GM23338 (cell line): ENCODE measurements at regions not wholly inside any gene's neighbourhood (a gene's known extent, or its start where the extent isn't known, plus 50 kb on each side); places are given as distances from the start of the nearest gene placed in this dataset.

Experiments
- ATAC-seq: fragments of 200-7000 bp; cut with Tn5 transposase; 3 replicates; pipeline ENCODE4 v1.9.1; 2020
- DNase-seq: peaks from one replicate; pipeline ENCODE4 v3.0.0-alpha.2; 2015; ENCODE audit warnings: low spot score
- H2AFZ ChIP-seq: fragments of 200-600 bp; sonication (generic); 2 replicates; pipeline ENCODE4 v1.8.0; 2016; ENCODE audit warnings: antibody characterized with exemption, mild to moderate bottlenecking, moderate library complexity
- H3F3A ChIP-seq: fragments of 200-600 bp; sonication (generic); replicated peaks from 2 replicates; pipeline ENCODE4 v1.8.0; 2017; ENCODE audit warnings: antibody characterized with exemption, mixed run types, low read depth
- H3K27ac ChIP-seq: fragments of 200-600 bp; sonication (generic); 2 replicates; pipeline ENCODE4 v1.6.1; 2016; ENCODE audit warnings: low read depth
- H3K27me3 ChIP-seq: fragments of 200-600 bp; sonication (generic); 2 replicates; pipeline ENCODE4 v1.8.0; 2016; ENCODE audit warnings: mild to moderate bottlenecking, mixed run types, moderate library complexity; ENCODE audit not compliant: insufficient read depth
- H3K36me3 ChIP-seq: fragments of 200-600 bp; sonication (generic); 2 replicates; pipeline ENCODE4 v1.8.0; 2016; ENCODE audit warnings: mild to moderate bottlenecking; ENCODE audit not compliant: insufficient read depth
- H3K4me1 ChIP-seq: fragments of 200-600 bp; sonication (generic); 2 replicates; pipeline ENCODE4 v1.8.0; 2016; ENCODE audit warnings: mild to moderate bottlenecking, moderate library complexity; ENCODE audit not compliant: insufficient read depth
- H3K4me2 ChIP-seq: fragments of 200-600 bp; sonication (generic); 2 replicates; pipeline ENCODE4 v1.7.1; 2017; ENCODE audit warnings: mixed run types
- H3K4me3 ChIP-seq: fragments of 200-600 bp; sonication (generic); 2 replicates; pipeline ENCODE4 v1.6.1; 2016; ENCODE audit warnings: mixed run types
- H3K79me2 ChIP-seq: fragments of 200-600 bp; sonication (generic); replicated peaks from 2 replicates; pipeline ENCODE4 v1.8.0; 2017; ENCODE audit warnings: mild to moderate bottlenecking; ENCODE audit not compliant: insufficient read depth
- H3K9me2 ChIP-seq: fragments of 200-600 bp; sonication (generic); 2 replicates; pipeline ENCODE4 v1.8.0; 2017; ENCODE audit not compliant: insufficient read depth
- H4K20me1 ChIP-seq: fragments of 200-600 bp; sonication (generic); replicated peaks from 2 replicates; pipeline ENCODE4 v1.8.0; 2017; ENCODE audit warnings: mild to moderate bottlenecking; ENCODE audit not compliant: insufficient read depth
- H3K27ac Mint-ChIP-seq: 2 replicates; pipeline ENCODE4 v1.8.0; 2020; ENCODE audit warnings: inconsistent platforms, mild to moderate bottlenecking, moderate library complexity, mixed read lengths
- H3K27me3 Mint-ChIP-seq: 3 replicates; pipeline ENCODE4 v1.8.0; 2022; ENCODE audit warnings: low read depth, mild to moderate bottlenecking, moderate library complexity, mixed read lengths, inconsistent platforms; ENCODE audit not compliant: insufficient read depth, poor library complexity
- H3K36me3 Mint-ChIP-seq: 3 replicates; pipeline ENCODE4 v1.8.0; 2021; ENCODE audit warnings: low read depth, mild to moderate bottlenecking, inconsistent platforms, moderate library complexity, mixed read lengths
- H3K4me1 Mint-ChIP-seq: 3 replicates; pipeline ENCODE4 v1.8.0; 2020; ENCODE audit warnings: mild to moderate bottlenecking, inconsistent platforms, mixed read lengths
- H3K4me3 Mint-ChIP-seq: 3 replicates; pipeline ENCODE4 v1.8.0; 2021; ENCODE audit warnings: moderate library complexity, mild to moderate bottlenecking, inconsistent platforms, mixed read lengths
- H3K9me3 Mint-ChIP-seq: 3 replicates; pipeline ENCODE4 v1.8.0; 2020; ENCODE audit warnings: moderate library complexity, mild to moderate bottlenecking, inconsistent platforms, mixed read lengths
- CREB1 ChIP-seq: fragments of 250-450 bp; sonication (Bioruptor Pico); IDR thresholded peaks from 2 replicates; pipeline ENCODE4 v1.5.0; 2020; ENCODE audit warnings: low read depth, mild to moderate bottlenecking, moderate library complexity
- EZH2 ChIP-seq: fragments of 200-600 bp; sonication (generic); IDR thresholded peaks from one replicate; pipeline ENCODE4 v1.8.0; 2017; ENCODE audit warnings: antibody characterized with exemption, mild to moderate bottlenecking, low read depth; ENCODE audit not compliant: unreplicated experiment
- EZH2phosphoT487 ChIP-seq: fragments of 200-600 bp; sonication (generic); IDR thresholded peaks from one replicate; pipeline ENCODE4 v1.8.1; 2018; ENCODE audit warnings: antibody characterized with exemption; ENCODE audit not compliant: unreplicated experiment
- JUNB ChIP-seq: IDR thresholded peaks from one replicate; pipeline ENCODE4 v1.6.1; 2016; ENCODE audit warnings: antibody characterized with exemption; ENCODE audit not compliant: unreplicated experiment
- NANOG ChIP-seq: IDR thresholded peaks from 2 replicates; pipeline ENCODE4 v1.6.1; 2016; ENCODE audit warnings: antibody characterized with exemption, borderline replicate concordance
- POLR2AphosphoS5 ChIP-seq: IDR thresholded peaks from 2 replicates; pipeline ENCODE4 v1.6.1; 2016; ENCODE audit warnings: antibody characterized with exemption, low read depth
- ZNF114 ChIP-seq: fragments of 250-450 bp; sonication (Bioruptor Pico); IDR thresholded peaks from 2 replicates; pipeline ENCODE4 v1.5.0; 2020; ENCODE audit warnings: mild to moderate bottlenecking, moderate library complexity
- TF ChIP-seq, protein P1 (sequence below): fragments of 250-450 bp; sonication (Bioruptor Pico); IDR thresholded peaks from 2 replicates; pipeline ENCODE4 v1.5.0; 2020; ENCODE audit warnings: mild to moderate bottlenecking, moderate library complexity
- TF ChIP-seq, protein P2 (sequence below): IDR thresholded peaks from one replicate; pipeline ENCODE4 v1.6.1; 2018; ENCODE audit warnings: antibody characterized with exemption; ENCODE audit not compliant: unreplicated experiment

GRCh38 chr17:37830151-37830993, 85.5 kb upstream of the HNF1B start:
- Histone ChIP-seq H3K9me2 (no peaks in the 10 kb centered on the region; the same call in 1 of the 2 replicates), H3K79me2 (no peaks in the 10 kb centered on the region), H3K27me3 (no peaks in the 10 kb centered on the region), H4K20me1 (no peaks in the 10 kb centered on the region), H3F3A (no peaks in the 10 kb centered on the region), H3K4me3 (no peak overlapping the region), H3K36me3 (no peaks in the 10 kb centered on the region), H3K4me2 (no peak overlapping the region), H2AFZ (peak overlapping the region; percentile 72; the same call in 1 of the 2 replicates), H3K4me1 (peaks cover 19% of the 10 kb centered on the region), H3K27ac (no peak overlapping the region)
- ATAC-seq: no peak
- peaks cover 4% of the 10 kb centered on the region for H3K27me3 Mint-ChIP-seq
- no peak overlapping the region for H3K27ac Mint-ChIP-seq
- TF ChIP-seq POLR2AphosphoS5: no peak
- TF ChIP-seq NANOG: no peak
- TF ChIP-seq JUNB: no peak
- no peak for TF ChIP-seq CREB1 (CRISPR knock-in tag)
- no peak for TF ChIP-seq ZNF114
- TF ChIP-seq, protein P1, sequence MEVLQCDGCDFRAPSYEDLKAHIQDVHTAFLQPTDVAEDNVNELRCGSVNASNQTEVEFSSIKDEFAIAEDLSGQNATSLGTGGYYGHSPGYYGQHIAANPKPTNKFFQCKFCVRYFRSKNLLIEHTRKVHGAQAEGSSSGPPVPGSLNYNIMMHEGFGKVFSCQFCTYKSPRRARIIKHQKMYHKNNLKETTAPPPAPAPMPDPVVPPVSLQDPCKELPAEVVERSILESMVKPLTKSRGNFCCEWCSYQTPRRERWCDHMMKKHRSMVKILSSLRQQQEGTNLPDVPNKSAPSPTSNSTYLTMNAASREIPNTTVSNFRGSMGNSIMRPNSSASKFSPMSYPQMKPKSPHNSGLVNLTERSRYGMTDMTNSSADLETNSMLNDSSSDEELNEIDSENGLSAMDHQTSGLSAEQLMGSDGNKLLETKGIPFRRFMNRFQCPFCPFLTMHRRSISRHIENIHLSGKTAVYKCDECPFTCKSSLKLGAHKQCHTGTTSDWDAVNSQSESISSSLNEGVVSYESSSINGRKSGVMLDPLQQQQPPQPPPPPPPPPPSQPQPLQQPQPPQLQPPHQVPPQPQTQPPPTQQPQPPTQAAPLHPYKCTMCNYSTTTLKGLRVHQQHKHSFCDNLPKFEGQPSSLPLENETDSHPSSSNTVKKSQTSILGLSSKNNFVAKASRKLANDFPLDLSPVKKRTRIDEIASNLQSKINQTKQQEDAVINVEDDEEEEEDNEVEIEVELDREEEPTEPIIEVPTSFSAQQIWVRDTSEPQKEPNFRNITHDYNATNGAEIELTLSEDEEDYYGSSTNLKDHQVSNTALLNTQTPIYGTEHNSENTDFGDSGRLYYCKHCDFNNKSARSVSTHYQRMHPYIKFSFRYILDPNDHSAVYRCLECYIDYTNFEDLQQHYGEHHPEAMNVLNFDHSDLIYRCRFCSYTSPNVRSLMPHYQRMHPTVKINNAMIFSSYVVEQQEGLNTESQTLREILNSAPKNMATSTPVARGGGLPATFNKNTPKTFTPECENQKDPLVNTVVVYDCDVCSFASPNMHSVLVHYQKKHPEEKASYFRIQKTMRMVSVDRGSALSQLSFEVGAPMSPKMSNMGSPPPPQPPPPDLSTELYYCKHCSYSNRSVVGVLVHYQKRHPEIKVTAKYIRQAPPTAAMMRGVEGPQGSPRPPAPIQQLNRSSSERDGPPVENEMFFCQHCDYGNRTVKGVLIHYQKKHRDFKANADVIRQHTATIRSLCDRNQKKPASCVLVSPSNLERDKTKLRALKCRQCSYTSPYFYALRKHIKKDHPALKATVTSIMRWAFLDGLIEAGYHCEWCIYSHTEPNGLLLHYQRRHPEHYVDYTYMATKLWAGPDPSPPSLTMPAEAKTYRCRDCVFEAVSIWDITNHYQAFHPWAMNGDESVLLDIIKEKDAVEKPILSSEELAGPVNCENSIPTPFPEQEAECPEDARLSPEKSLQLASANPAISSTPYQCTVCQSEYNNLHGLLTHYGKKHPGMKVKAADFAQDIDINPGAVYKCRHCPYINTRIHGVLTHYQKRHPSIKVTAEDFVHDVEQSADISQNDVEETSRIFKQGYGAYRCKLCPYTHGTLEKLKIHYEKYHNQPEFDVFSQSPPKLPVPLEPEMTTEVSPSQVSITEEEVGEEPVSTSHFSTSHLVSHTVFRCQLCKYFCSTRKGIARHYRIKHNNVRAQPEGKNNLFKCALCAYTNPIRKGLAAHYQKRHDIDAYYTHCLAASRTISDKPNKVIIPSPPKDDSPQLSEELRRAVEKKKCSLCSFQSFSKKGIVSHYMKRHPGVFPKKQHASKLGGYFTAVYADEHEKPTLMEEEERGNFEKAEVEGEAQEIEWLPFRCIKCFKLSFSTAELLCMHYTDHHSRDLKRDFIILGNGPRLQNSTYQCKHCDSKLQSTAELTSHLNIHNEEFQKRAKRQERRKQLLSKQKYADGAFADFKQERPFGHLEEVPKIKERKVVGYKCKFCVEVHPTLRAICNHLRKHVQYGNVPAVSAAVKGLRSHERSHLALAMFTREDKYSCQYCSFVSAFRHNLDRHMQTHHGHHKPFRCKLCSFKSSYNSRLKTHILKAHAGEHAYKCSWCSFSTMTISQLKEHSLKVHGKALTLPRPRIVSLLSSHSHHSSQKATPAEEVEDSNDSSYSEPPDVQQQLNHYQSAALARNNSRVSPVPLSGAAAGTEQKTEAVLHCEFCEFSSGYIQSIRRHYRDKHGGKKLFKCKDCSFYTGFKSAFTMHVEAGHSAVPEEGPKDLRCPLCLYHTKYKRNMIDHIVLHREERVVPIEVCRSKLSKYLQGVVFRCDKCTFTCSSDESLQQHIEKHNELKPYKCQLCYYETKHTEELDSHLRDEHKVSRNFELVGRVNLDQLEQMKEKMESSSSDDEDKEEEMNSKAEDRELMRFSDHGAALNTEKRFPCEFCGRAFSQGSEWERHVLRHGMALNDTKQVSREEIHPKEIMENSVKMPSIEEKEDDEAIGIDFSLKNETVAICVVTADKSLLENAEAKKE (CRISPR knock-in tag): no peak
- no peak for TF ChIP-seq EZH2
- TF ChIP-seq EZH2phosphoT487: no peak
- TF ChIP-seq, protein P2, sequence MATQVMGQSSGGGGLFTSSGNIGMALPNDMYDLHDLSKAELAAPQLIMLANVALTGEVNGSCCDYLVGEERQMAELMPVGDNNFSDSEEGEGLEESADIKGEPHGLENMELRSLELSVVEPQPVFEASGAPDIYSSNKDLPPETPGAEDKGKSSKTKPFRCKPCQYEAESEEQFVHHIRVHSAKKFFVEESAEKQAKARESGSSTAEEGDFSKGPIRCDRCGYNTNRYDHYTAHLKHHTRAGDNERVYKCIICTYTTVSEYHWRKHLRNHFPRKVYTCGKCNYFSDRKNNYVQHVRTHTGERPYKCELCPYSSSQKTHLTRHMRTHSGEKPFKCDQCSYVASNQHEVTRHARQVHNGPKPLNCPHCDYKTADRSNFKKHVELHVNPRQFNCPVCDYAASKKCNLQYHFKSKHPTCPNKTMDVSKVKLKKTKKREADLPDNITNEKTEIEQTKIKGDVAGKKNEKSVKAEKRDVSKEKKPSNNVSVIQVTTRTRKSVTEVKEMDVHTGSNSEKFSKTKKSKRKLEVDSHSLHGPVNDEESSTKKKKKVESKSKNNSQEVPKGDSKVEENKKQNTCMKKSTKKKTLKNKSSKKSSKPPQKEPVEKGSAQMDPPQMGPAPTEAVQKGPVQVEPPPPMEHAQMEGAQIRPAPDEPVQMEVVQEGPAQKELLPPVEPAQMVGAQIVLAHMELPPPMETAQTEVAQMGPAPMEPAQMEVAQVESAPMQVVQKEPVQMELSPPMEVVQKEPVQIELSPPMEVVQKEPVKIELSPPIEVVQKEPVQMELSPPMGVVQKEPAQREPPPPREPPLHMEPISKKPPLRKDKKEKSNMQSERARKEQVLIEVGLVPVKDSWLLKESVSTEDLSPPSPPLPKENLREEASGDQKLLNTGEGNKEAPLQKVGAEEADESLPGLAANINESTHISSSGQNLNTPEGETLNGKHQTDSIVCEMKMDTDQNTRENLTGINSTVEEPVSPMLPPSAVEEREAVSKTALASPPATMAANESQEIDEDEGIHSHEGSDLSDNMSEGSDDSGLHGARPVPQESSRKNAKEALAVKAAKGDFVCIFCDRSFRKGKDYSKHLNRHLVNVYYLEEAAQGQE: no peak
- no peak for DNase-seq
- no peak overlapping the region for H3K4me3 Mint-ChIP-seq
- no peaks in the 10 kb centered on the region; the same call in 1 of the 3 replicates for H3K9me3 Mint-ChIP-seq
- H3K36me3 Mint-ChIP-seq: no peaks in the 10 kb centered on the region
- H3K4me1 Mint-ChIP-seq: peaks cover 10% of the 10 kb centered on the region
